PC-9 (cell line): ENCODE measurements at regions not wholly inside any gene's neighbourhood (a gene's known extent, or its start where the extent isn't known, plus 50 kb on each side); places are given as distances from the start of the nearest gene placed in this dataset.

Source experiments
- BruUV-seq: library from RNA; stranded (reverse); fragments of 400-500 nt; replicated peaks from 2 replicates; lab custom pipeline; 2021; lab: Mats Ljungman, UMichigan
- CTCF ChIA-PET: fragments of 300-600 bp; sonication (Branson Sonifier 250); formaldehyde crosslinking; loops from one replicate; lab custom pipeline; 2022; ENCODE audit warnings: antibody characterized with exemption; lab: Charles Lee
- POLR2A ChIA-PET: fragments of 300-600 bp; sonication (Branson Sonifier 250); formaldehyde crosslinking; loops from one replicate; lab custom pipeline; 2022; ENCODE audit warnings: antibody characterized with exemption; ENCODE audit not compliant: unreplicated experiment; lab: Charles Lee
- DNase-seq, 2 experiments: peaks; one replicate each; pipeline versions ENCODE4 v3.0.0 to v3.0.0-alpha.2; 2015 to 2022; ENCODE audit warnings: mixed read lengths in 1 of 2
- H2AFZ ChIP-seq: fragments of 200-600 bp; sonication (generic); 2 replicates; pipeline ENCODE4 v1.8.1; 2017; ENCODE audit warnings: antibody characterized with exemption
- H3F3A ChIP-seq: fragments of 200-600 bp; sonication (generic); 2 replicates; pipeline ENCODE4 v1.8.1; 2017; ENCODE audit warnings: antibody characterized with exemption, mild to moderate bottlenecking, low read depth; ENCODE audit not compliant: insufficient read depth
- H3K27ac ChIP-seq: fragments of 200-600 bp; sonication (generic); 2 replicates; pipeline ENCODE4 v1.6.1; 2016; ENCODE audit warnings: mixed run types
- H3K27me3 ChIP-seq: fragments of 200-600 bp; sonication (generic); 2 replicates; pipeline ENCODE4 v1.6.1; 2016; ENCODE audit warnings: low read depth, mixed run types; ENCODE audit not compliant: insufficient read depth
- H3K36me3 ChIP-seq: fragments of 200-600 bp; sonication (generic); 2 replicates; pipeline ENCODE4 v1.6.1; 2016; ENCODE audit warnings: low read depth, mixed run types
- H3K4me1 ChIP-seq: fragments of 200-600 bp; sonication (generic); replicated peaks from 2 replicates; pipeline ENCODE4 v1.6.1; 2016; ENCODE audit warnings: mixed run types; ENCODE audit not compliant: insufficient read depth
- H3K4me2 ChIP-seq: fragments of 200-600 bp; sonication (generic); 2 replicates; pipeline ENCODE4 v1.6.1; 2017; ENCODE audit warnings: mixed run types
- H3K4me3 ChIP-seq: fragments of 200-600 bp; sonication (generic); 2 replicates; pipeline ENCODE4 v1.6.1; 2016; ENCODE audit warnings: mixed run types
- H3K79me2 ChIP-seq: fragments of 200-600 bp; sonication (generic); 2 replicates; pipeline ENCODE4 v1.6.1; 2017; ENCODE audit warnings: low read depth, mixed run types
- H3K9me2 ChIP-seq: fragments of 200-600 bp; sonication (generic); 2 replicates; pipeline ENCODE4 v1.8.1; 2017; ENCODE audit warnings: mild to moderate bottlenecking; ENCODE audit not compliant: insufficient read depth
- H3K9me3 ChIP-seq: fragments of 200-600 bp; sonication (generic); 2 replicates; pipeline ENCODE4 v1.8.1; 2016; ENCODE audit warnings: low read depth; ENCODE audit not compliant: insufficient read depth
- H4K20me1 ChIP-seq: fragments of 200-600 bp; sonication (generic); 2 replicates; pipeline ENCODE4 v1.8.1; 2017; ENCODE audit not compliant: insufficient read depth
- CTCF ChIP-seq: fragments of 200-600 bp; sonication (generic); conservative IDR thresholded peaks from 2 replicates; pipeline ENCODE4 v1.6.1; 2017; ENCODE audit warnings: mixed run types, antibody characterized with exemption, mild to moderate bottlenecking, moderate library complexity
- EZH2 ChIP-seq: fragments of 200-600 bp; sonication (generic); IDR thresholded peaks from 2 replicates; pipeline ENCODE4 v1.8.0; 2017; ENCODE audit warnings: antibody characterized with exemption, low read depth
- intact Hi-C: fragments of 100-400 bp; cut with micrococcal nuclease; formaldehyde crosslinking; loops from one replicate; pipeline ENCODE4 v1.10.0; 2022; ENCODE audit not compliant: unreplicated experiment

GRCh38 chr9:89975630-89976029 is 370.8 kb downstream of the GADD45G start:
- ChIA-PET POLR2A (no interaction called here), CTCF (no interaction called here)
- Histone ChIP-seq H3K27ac (no peak overlapping the region), H3K4me2 (no peak overlapping the region), H2AFZ (no peak overlapping the region), H4K20me1 (no peaks in the 10 kb centered on the region), H3F3A (no peaks in the 10 kb centered on the region), H3K9me3 (no peaks in the 10 kb centered on the region), H3K36me3 (no peaks in the 10 kb centered on the region), H3K4me1 (no peaks in the 10 kb centered on the region), H3K79me2 (no peaks in the 10 kb centered on the region), H3K4me3 (no peak overlapping the region), H3K9me2 (no peaks in the 10 kb centered on the region), H3K27me3 (peaks cover 47% of the 10 kb centered on the region)
- no peak for TF ChIP-seq EZH2
- no TSS peak for BruUV-seq
- intact Hi-C loops = no loop called here
- no peak for DNase-seq

GRCh38 chr9:89978185-89978584 is 373.4 kb downstream of the GADD45G start:
- H3K79me2 ChIP-seq = no peaks in the 10 kb centered on the region
- intact Hi-C loops = no loop called here
- no peak; the same call in 1 of the 2 replicates for TF ChIP-seq CTCF
- no peak for TF ChIP-seq EZH2
- no peaks in the 10 kb centered on the region for H3K36me3 ChIP-seq
- ChIA-PET CTCF (no interaction called here), POLR2A (no interaction called here)
- H3K9me3 ChIP-seq = no peaks in the 10 kb centered on the region
- no peaks in the 10 kb centered on the region for H3K9me2 ChIP-seq
- H3K27me3 ChIP-seq = peaks cover 43% of the 10 kb centered on the region
- H2AFZ ChIP-seq = no peak overlapping the region
- no peak overlapping the region for H3K4me2 ChIP-seq
- DNase-seq = no peak
- no peak overlapping the region for H3K27ac ChIP-seq
- no peaks in the 10 kb centered on the region for H4K20me1 ChIP-seq
- H3F3A ChIP-seq = no peaks in the 10 kb centered on the region
- no peaks in the 10 kb centered on the region for H3K4me1 ChIP-seq
- no peak overlapping the region for H3K4me3 ChIP-seq
- BruUV-seq = no TSS peak

- POLR2A ChIA-PET = no interaction called here
- no TSS peak for BruUV-seq
- CTCF ChIA-PET = no interaction called here
- Histone ChIP-seq H3K36me3 (no peaks in the 10 kb centered on the region), H3K27me3 (peaks cover 60% of the 10 kb centered on the region), H3K9me2 (no peaks in the 10 kb centered on the region), H3K4me3 (no peak overlapping the region), H2AFZ (no peak overlapping the region), H3K4me1 (no peaks in the 10 kb centered on the region), H3F3A (no peaks in the 10 kb centered on the region), H3K9me3 (no peaks in the 10 kb centered on the region), H3K27ac (no peak overlapping the region), H3K4me2 (no peak overlapping the region), H4K20me1 (no peaks in the 10 kb centered on the region), H3K79me2 (no peaks in the 10 kb centered on the region)
- no peak for DNase-seq
- TF ChIP-seq EZH2 (no peak), CTCF (no peak)
- intact Hi-C loops = no loop called here
These were observed 375.8 kb downstream of the GADD45G start for GRCh38 chr9:89980600-89980999.

- H3F3A ChIP-seq = no peaks in the 10 kb centered on the region
- TF ChIP-seq EZH2 (no peak), CTCF (no peak)
- POLR2A ChIA-PET = no interaction called here
- no peak overlapping the region for H2AFZ ChIP-seq
- H3K9me3 ChIP-seq = no peaks in the 10 kb centered on the region
- peaks cover 70% of the 10 kb centered on the region for H3K27me3 ChIP-seq
- BruUV-seq = no TSS peak
- no peaks in the 10 kb centered on the region for H3K36me3 ChIP-seq
- intact Hi-C loops = no loop called here
- H3K4me2 ChIP-seq = no peak overlapping the region
- no peaks in the 10 kb centered on the region for H4K20me1 ChIP-seq
- H3K9me2 ChIP-seq = no peaks in the 10 kb centered on the region
- CTCF ChIA-PET = no interaction called here
- DNase-seq = no peak
- H3K79me2 ChIP-seq = no peaks in the 10 kb centered on the region
- H3K4me1 ChIP-seq = no peaks in the 10 kb centered on the region
- H3K27ac ChIP-seq = no peak overlapping the region
- H3K4me3 ChIP-seq = no peak overlapping the region
These were observed 377.2 kb downstream of the GADD45G start for GRCh38 chr9:89982016-89982415.
